Stimulated activated naive CD4-positive, alpha-beta T cell (primary cell): ENCODE measurements at regions not wholly inside any gene's neighbourhood (a gene's known extent, or its start where the extent isn't known, plus 50 kb on each side); places are given as distances from the start of the nearest gene placed in this dataset.
"Not testable (repeated sequence)": the region's sequence is repeated elsewhere in the genome, so short reads cannot be mapped to it uniquely, and the experiment has no call there.

Source experiments
- DNase-seq, 6 experiments: peaks; one replicate each; lab custom pipeline; 2025; lab: John Stamatoyannopoulos, UW

DNA sequence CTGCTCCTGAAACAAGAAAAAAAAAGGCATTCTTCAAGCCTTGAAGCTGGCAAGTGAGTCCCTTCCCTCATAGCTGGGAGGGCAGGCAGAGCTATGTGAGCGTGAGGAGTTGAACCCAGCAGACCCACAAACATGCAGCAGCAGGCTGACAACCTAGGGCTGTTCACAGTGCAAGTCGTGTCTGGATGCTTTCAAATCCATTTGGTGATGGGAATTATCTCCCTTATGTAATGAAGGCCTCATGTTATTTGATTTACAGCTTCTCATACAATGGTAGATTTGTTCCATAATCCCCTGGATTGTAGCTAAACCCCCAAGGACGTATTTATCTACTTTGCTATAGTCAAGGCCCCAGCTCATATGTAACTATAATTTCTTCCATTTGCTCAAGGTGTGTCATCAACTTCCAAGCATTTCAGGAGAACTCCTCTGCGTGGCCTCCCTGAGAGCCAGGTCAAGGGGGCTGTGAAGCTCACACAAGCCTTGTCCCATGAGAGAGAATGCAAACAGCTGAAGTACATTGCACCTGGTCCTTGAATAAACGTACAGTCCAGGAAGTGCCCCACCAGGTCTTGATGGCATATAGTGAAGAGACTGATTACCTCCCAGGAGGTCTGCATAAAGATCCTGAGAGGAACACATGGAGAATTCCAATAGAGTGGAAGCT lies 124.8 kb upstream of the SLC1A3 start:
- no peak for DNase-seq

DNA sequence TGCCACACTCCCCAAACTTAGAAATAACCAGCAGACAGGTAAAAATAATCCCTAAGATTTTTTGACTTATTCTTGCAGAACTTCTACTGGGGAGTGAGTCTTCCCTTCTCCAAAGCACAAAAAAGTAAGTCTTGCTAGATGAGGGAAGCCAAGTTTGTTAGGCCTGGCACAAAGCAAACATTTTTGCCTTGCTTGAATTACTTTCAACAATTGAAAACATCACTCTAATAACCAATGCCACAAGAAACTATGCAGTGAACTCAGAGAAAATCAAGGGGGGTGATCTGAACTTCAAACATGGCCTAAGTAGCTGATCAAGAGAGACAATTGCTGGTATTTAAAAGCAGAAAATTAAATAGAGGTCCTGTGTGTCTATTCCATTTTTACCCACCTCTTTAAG lies 123.6 kb upstream of the SLC1A3 start:
- no peak for DNase-seq

DNA sequence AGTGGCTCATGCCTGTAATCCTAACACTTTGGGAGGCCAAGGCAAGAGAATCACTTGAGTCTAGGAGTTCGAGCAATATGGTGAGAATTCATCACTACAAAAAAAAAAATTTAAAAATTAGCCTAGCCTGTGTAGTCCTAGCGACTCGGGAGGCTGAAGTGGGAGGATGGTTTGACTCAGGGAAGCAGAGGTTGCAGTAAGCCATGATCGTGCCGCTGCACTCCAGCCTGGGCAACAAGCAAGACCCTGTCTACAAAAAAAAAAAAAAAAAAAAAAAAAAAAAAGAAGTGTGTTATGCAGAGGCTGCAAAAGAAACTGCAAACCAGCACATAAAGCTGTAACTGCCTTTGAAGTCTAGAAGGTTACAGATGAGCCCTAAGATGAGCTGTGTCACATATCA lies 116.9 kb upstream of the SLC1A3 start:
- DNase-seq: no peak

DNA sequence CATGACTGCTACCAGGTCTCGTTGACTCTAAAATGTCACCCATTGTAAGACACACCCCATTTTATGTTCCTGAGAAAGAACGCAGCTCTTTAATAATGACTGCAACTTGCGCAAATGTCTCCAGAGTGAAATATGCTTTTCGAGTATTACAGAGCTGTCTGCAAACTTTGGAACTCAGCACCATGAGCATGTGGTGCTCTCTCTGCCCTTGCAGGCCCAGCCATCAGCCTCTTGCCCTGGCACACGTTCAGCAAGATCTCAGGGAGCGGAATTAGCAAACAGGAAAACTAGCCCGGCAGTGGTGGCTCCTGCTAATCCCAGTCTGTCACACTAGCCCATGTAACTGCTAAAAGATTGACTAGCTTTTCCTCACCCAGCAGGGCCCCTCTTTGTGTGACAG lies 114.5 kb upstream of the SLC1A3 start:
- DNase-seq: no peak

DNA sequence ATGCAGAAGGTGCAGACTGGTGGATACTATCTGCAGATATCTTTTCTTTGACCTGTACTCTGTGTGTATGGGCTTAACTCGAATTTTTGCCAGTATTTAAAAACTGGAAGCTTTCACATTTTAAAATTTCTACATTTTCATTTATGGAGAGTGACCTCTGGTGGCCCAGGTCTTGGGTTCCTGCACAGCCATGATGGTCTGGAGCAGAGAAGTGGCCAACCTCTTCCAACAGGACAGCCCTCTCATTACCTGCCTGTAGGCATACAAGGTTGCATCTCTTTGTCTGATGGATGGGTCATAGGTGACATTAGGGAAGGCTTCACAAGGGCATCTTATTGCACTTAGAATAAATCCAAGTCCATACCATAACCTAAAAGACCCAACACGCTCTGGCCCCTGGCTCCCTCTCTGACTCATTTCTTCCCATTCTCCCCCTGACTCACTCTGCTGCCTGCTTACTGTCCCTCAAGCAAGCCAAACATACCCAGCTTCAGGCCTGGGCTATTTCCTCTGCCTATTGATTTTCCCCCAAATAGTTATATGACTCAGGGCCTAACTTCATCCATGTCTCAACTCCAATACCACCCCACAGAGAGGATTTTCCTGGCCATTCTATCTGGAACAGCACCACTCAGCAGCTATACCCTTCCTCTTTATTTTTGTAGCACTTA lies 113.3 kb upstream of the SLC1A3 start:
- no peak for DNase-seq

DNA sequence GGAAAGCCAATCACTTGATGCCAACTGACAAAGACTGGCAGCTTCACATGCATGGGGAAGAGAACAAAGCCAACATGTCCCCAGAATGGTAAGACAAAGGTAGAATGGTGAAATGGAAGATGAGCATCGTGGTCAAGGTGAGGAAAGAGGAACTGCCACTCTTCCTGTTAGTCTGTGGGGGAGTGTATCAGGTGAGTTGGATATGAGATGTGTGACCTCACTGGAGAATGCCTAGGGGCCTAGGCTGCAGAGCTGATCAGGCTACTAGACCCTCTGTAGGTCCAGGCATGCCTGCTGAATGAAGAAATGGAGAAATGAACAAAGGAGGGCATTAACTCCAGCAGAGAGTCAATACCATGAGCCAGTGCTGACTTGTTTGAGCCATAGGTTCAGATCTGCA lies 112.4 kb upstream of the SLC1A3 start:
- no peak for DNase-seq

DNA sequence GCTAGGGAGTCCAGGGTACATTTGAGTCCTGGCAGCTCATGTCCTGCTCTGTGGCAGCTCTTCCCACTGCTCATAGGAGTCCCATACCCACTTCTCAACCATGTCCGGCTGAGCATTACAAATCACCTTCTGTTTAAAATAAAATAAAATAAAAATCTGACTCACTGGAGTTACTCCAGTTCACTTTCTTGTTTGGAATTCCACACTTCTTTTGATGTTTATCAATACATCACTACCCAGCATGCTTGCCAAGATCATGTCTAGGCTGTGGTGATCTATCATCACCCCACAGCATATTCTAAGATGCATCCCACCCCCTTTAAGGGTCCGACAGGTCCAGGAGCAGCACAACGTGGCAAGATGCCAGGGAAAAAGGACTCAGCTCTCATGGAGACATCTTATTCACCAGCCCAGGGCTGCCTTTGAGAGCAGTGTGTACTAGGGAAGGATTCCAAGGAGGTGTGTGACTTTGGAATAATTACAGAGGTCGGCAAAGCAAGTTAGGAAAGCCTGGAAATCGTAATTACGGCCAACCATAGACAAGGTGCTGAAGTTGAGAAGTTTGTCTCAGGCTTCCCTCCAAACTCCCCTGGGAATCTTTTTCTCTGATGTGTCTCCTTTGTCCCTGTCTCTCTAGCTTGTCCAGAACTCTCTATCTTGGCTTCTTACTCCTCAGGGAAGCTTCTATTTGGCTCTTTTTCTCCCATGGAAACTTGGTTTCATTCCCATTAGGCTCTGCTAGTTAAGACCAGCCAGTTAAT lies 111.4 kb upstream of the SLC1A3 start:
- DNase-seq: no peak

DNA sequence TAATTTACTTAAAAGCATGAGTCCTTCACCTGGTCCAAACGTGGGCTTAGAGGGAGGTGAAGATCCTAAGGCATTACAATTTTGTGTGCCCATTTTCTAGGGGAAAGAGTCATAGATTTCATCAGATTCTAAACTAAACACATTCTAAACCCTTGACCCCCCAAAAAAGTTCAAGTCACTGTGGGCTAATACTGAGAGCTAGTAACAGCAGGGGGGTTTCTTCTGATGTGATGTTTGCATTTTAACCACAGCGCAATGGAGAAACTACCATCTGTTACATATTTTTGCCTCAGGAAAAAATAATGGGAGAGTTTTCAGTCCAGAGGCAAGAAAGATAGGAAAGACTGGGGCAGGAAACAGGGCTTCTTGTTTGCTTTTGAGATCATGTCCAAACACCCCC lies 110.8 kb upstream of the SLC1A3 start:
- no peak for DNase-seq

DNA sequence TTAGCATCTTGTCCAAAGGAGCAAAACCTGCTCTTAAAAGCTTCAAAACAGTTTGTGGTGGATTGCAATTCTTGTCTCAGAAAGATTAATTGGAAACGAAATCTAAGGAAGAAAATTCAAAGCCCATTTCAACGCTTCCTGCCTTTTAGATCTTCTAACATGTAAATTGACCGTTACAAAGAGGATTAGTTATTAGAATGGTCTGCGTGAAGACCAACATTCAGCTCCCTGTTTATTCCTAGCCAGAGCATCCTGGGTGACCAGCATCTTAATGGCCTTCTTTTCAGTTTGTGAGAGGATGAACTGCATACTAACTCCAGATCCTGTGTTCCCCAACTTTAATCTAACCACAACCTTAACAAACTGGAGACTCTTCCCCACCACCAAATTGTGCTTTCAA lies 109.9 kb upstream of the SLC1A3 start:
- DNase-seq: no peak

DNA sequence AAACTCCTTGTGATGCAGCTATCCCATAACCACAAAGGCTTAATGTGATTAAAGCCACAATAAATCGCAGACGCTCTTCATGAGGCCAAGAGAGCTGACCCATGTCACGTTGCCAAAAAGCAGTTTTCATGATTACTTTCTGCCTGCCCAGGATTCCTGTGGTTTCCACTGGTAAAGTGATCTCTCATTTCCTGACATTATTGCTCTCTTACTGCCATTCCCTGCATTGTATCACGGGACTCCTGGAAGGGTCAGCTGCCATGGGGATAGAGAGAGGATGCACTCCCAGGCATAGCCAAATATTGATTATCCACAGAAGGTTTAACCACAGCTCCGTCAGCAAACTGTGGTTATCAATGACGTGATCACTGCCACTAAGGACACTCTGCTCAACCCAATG lies 103.8 kb upstream of the SLC1A3 start:
- no peak for DNase-seq

DNA sequence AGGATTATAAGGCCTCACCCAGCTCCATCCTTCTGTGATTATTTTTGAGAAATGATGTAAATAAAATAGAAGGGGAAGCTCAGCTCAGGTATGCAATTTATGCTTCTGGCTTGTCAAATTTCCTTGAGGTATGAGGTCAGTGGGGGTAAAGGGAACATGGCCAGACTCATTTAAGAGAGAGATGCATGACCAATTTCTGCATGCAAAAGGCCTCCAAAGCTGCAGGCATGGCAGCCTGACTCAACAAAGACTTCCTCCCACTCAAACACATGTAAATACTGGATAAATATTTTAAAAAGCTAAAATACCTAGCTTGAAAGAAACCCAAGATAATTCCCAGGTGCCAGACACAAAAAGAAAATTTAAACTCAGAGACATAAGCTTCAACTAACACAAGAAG lies 101.4 kb upstream of the SLC1A3 start:
- DNase-seq: no peak

DNA sequence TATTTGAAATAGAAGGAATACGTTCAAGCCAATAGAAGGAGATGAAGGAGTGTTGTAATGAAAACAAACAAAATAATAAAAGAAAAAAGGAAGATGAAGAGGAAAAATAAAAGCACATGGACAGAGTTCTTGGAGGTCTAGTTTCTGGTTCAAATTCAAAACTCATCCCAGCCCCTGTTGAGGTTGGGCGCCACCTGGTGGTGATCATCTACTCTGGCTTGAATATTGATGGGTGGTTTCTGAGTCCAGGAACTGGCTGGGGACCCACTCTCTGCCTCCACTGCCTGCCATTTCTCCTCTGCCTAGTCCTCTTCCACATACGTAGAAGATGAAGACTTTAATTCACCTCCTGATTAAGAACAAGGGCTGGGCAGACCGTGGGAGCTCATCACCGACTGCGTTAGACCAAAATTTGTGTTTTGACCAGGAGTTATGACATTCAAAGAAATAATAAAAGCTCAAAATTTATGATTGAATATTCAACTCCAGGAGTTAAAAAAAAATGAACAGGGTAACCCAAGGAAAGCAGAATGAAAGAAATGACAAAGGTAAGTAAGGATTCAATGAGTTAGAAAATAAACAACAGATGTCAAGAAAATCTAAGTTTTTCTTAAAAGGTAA lies 99.0 kb upstream of the SLC1A3 start:
- peak; percentile 9 to 55 (median 39) for DNase-seq

DNA sequence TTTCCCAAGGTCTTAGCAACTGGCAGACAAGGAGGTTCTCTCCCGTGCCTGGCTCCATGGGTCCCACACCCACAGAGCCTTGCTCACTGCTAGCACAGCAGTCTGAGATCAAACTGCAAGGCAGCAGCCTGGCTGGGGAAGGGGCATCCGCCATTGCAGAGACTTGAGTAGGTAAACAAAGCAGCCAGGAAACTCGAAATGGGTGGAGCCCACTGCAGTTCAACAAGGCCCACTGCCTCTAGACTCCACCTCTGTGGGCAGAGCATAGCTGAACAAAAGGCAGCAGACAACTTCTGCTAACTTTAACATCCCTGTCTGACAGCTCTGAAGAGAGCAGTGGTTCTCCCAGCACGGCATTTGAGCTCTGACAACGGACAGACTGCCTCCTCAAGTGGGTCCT lies 98.1 kb upstream of the SLC1A3 start:
- DNase-seq: not testable (repeated sequence)

DNA sequence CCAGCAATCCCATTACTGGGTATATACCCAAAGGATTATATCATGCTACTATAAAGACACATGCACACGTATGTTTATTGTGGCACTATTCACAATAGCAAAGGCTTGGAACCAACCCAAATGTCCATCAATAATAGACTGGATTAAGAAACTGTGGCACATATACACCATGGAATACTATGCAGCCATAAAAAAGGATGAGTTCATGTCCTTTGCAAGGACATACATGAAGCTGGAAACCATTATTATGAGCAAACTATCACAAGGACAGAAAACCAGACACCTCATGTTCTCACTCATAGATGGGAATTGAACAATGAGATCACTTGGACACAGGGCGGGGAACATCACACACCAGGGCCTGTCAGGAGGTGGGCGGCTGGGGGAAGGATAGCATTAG lies 92.8 kb upstream of the SLC1A3 start:
- DNase-seq: not testable (repeated sequence)

DNA sequence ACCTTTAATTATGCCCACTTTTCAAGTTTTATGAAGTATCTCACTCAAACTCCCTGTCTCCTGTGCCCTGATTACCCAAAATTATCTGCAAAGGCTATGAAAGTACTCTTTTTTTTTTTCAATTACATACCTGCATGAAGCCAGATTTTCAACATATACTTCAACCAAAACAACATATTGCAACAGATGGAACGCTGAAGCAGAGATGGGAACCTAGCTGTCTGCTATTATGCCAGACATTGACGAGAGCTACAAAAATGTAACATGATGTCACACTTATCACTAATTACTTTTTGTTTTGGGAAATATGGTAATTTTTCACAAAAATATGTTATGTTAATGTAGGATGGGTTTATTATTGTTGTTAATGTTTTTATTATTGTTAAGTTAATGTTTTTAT lies 86.5 kb upstream of the SLC1A3 start:
- DNase-seq: no peak

DNA sequence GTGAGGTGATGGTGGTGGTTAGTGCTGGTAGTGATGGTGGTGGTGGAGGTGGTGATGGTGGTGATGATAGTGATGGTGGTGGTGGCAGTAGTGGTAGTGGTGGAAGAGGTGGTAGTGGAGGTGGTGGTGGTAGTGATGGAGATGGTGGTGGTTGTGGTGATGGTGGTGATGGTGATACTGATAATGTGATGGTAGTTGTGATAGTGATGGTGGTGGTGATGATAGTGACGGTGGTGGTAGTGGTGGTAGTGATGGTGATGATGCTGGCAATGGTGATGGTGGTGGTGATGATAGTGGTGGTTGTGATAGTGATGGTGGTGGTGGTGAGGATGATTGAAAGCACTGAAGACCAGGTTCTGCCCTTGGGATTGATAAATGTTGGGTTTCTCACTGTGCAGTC lies 85.2 kb upstream of the SLC1A3 start:
- no peak for DNase-seq

DNA sequence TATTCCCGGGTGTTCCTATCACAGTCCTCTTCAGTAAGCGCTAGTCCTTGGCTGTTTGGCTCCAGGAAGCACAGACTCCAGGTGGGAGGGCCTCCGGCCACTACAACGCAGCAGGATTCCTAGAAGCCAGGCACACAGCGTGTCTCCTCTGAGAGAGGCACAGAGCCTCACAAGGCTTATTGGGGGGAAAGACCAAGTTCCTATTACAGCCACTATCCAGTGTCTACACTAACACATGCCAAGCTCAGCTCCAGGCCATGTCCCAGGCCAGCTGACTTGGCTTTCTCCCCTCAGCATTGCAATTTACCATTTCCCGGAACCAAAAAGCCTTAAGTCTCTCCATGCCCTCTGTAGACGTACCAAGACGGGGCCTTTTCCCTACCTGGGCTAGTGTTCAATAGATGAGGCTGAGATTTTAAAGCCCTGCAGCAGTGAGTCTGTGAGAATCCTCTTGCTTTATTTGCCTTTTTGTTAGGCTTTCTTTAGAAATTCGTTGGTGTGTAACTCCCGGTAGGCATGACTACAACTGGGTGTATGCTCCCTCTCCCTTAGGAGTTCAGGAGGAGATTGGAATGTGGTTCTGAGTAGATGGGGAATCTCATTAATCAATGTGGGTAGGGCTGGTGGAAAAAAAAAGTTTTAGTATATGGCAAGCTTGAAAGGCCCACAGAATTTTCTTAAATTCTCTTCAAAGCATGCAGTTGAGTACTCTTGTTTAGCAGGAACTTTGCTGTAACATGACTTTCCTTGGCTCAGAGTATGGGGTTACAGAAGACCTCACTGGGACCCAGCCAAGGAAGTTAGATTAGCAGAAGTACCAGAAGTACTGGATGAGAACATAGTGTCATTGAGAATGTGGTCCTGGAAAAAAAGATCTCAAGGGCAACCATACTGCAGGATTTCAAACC lies 84.3 kb upstream of the SLC1A3 start:
- no peak for DNase-seq

DNA sequence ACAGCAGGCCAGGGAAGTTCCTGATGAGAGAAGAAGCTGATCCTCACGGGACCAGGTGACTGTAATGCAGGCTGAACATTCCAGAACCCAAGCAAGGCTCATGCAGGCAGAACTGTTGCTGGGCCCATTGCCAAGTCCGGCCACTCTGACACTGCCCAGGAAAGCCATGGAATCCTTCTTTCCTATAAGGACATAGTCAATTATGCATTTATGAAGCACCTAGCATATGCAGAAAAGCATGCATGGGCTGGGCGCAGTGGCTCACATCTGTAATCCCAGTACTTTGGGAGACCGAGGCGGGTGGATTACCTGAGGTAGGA lies 83.7 kb upstream of the SLC1A3 start:
- no peak for DNase-seq

DNA sequence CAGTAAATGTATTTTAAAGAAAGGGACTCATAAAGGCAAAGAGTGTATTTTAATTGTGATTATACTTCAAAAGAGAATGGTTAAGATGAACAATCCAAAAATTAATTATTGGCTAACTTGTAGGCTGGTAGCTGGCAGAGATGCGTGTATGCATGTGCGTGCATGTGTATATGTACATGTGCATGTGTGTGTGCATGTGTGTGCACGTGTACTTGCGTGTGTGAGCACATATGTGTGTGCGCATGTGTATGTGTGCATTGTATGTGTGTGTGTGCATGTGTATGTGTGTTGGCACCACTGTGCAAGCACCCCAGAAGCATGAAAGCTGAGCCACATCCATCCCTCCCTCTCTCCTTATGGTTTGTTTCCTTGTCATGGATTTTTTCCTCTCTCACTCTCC lies 83.0 kb upstream of the SLC1A3 start:
- no peak for DNase-seq

DNA sequence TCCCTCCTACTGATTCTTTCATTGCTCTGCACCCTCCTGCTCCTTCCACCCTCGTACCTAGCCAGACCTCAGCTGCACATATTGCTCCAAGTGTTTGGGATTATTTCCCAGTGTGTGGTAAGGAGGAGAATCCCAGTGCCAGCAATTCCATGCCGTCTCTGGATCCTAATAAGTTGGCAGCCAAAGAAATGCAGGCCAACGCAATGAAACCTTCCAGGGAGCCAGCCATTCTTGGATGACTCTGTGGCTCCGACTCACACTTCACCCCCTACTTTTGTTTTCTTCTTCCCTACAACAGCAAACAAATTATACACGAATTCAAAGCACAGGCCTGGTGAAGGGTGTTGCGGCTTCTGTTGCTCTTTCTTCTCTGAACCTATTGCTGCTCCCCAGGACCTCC lies 82.5 kb upstream of the SLC1A3 start:
- no peak for DNase-seq

DNA sequence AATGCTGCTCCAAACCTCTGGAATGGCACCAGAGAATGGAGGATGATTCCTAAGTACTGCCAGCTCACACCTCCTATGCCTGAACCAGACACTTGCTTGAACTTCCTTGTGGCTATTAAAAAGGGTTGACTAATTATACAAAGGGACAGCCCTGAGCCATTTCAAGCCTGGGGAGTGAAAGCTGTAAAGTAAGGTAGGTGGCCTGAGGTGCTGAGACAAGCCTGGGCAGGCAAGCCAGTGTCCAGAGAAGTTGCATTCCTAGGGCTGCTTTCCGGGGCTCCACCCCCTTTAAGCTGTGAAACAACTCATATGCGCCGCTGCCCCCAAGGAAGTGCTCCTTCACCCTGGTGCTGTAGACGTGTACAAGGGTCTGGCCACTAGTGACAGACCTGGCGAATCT lies 79.9 kb upstream of the SLC1A3 start:
- DNase-seq: no peak

DNA sequence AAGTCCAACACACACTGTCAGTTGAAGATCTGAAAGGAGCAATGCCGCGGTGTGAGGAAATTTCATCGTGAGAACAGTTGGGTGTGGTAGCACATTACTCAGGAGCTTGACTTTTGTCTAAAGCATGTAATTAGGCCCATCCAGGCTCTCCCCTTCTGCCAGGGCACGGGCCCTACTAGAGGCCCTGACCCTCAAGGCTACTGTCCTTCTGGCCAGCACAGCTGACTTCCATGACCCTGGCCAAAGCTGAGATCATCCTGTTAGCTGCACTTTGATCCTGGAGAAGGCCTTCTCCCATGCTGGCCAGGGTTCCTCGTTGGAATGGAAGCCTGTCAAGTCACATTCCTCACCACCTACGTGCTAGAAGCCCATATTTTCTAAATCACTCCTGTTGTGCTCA lies 77.8 kb upstream of the SLC1A3 start:
- no peak for DNase-seq
